Fibroblast of skin of right quadriceps (primary cell): ENCODE measurements at regions not wholly inside any gene's neighbourhood (a gene's known extent, or its start where the extent isn't known, plus 50 kb on each side); places are given as distances from the start of the nearest gene placed in this dataset.

Experiments used
- DNase-seq: peaks from one replicate; pipeline ENCODE4 v3.0.0-alpha.2; 2013

GRCh38 chr5:54927097-54927746, 58.2 kb downstream of the ESM1 start:
- DNase-seq, result no peak

GRCh38 chr5:54924487-54924886, 60.9 kb downstream of the ESM1 start:
- no peak for DNase-seq

- no peak for DNase-seq
These were observed 68.1 kb downstream of the ESM1 start for GRCh38 chr5:54917323-54917722.

- DNase-seq, result no peak
These were observed 69.8 kb downstream of the ESM1 start for GRCh38 chr5:54915466-54916027.

- no peak for DNase-seq
These were observed 73.4 kb downstream of the ESM1 start for GRCh38 chr5:54912021-54912420.

GRCh38 chr5:54909911-54910870, 75.2 kb downstream of the ESM1 start:
- peak; percentile 60 for DNase-seq

GRCh38 chr5:54908774-54909525, 76.4 kb downstream of the ESM1 start:
- no peak for DNase-seq

- DNase-seq, result peak; percentile 68
These were observed 79.4 kb downstream of the ESM1 start for GRCh38 chr5:54905942-54906537.

GRCh38 chr5:54905246-54905795, 80.1 kb downstream of the ESM1 start:
- DNase-seq, result no peak

GRCh38 chr5:54904425-54904824, 81.0 kb downstream of the ESM1 start:
- DNase-seq, result peak; percentile 66

- peak; percentile 72 for DNase-seq
These were observed 82.5 kb downstream of the ESM1 start for GRCh38 chr5:54902791-54903473.

GRCh38 chr5:54900984-54901725, 84.2 kb downstream of the ESM1 start:
- peak; percentile 42 for DNase-seq

- no peak for DNase-seq
These were observed 88.4 kb downstream of the ESM1 start for GRCh38 chr5:54897001-54897400.

- peak; percentile 58 for DNase-seq
These were observed 89.5 kb downstream of the ESM1 start for GRCh38 chr5:54895816-54896341.

GRCh38 chr5:54894957-54895815, 90.2 kb downstream of the ESM1 start:
- DNase-seq, result no peak

GRCh38 chr5:54889826-54890225, 95.6 kb downstream of the ESM1 start:
- DNase-seq, result peak; percentile 89

- DNase-seq, result no peak
These were observed 97.7 kb downstream of the ESM1 start for GRCh38 chr5:54887663-54888062.

- no peak for DNase-seq
These were observed 98.5 kb downstream of the ESM1 start for GRCh38 chr5:54886866-54887265.

- no peak for DNase-seq
These were observed 99.8 kb downstream of the ESM1 start for GRCh38 chr5:54885636-54886035.

- DNase-seq, result no peak
These were observed 101.2 kb downstream of the ESM1 start for GRCh38 chr5:54884195-54884536.
